Vagina (tissue), 2 donors: ENCODE measurements at regions not wholly inside any gene's neighbourhood (a gene's known extent, or its start where the extent isn't known, plus 50 kb on each side); places are given as distances from the start of the nearest gene placed in this dataset.

Experiments used
- DNase-seq, 2 donors: peaks; one replicate each; pipeline ENCODE4 v3.0.0-alpha.2; 2017; ENCODE audit errors: extremely low spot score in 2 of 2
- H3K27ac ChIP-seq: fragments of 200-600 bp; sonication (generic); one replicate; pipeline ENCODE4 v1.5.1; 2019
- H3K27me3 ChIP-seq: fragments of 200-600 bp; sonication (generic); one replicate; pipeline ENCODE4 v1.5.1; 2019
- H3K36me3 ChIP-seq, 2 donors: fragments of 200-600 bp; sonication (generic); one replicate each; pipeline ENCODE4 v1.5.1; 2017 to 2019
- H3K4me1 ChIP-seq: fragments of 200-600 bp; sonication (generic); one replicate; pipeline ENCODE4 v1.5.1; 2019
- H3K4me3 ChIP-seq, 2 donors: fragments of 200-600 bp; sonication (generic); 1 replicate in 1 of 2; 2 replicates in 1 of 2; pipeline ENCODE4 v1.5.1; 2016 to 2019
- H3K9me3 ChIP-seq: fragments of 200-600 bp; sonication (generic); one replicate; pipeline ENCODE4 v1.5.1; 2019
- POLR2A ChIP-seq, 2 donors: fragments of 450-650 bp; IDR thresholded peaks; one replicate each; pipeline ENCODE4 v1.6.1; 2017; ENCODE audit warnings: antibody characterized with exemption in 2 of 2, mild to moderate bottlenecking in 2 of 2, moderate library complexity in 2 of 2
- POLR2AphosphoS5 ChIP-seq, 2 donors: sonication (generic); formaldehyde crosslinking; IDR thresholded peaks; one replicate each; pipeline ENCODE4 v1.9.0; 2017; ENCODE audit warnings: antibody characterized with exemption in 2 of 2, mild to moderate bottlenecking in 2 of 2, low read depth in 1 of 2; ENCODE audit not compliant: insufficient read depth in 1 of 2
- intact Hi-C: fragments of 100-400 bp; cut with DNase I; formaldehyde crosslinking; loops from one replicate; pipeline ENCODE4 v1.15.1; 2023
- TF ChIP-seq, protein P1 (sequence below), 3 experiments: fragments of 450-650 bp in 2 of 3; fragments of 200-600 bp in 1 of 3; sonication (generic) in 1 of 3; IDR thresholded peaks; one replicate each; pipeline ENCODE4 v1.5.1; 2017 to 2019; ENCODE audit warnings: antibody characterized with exemption in 3 of 3, mild to moderate bottlenecking in 2 of 3, moderate library complexity in 2 of 3

- Histone ChIP-seq H3K4me1 (no peaks in the 10 kb centered on the region), H3K36me3 (no peaks in the 10 kb centered on the region), H3K27me3 (no peaks in the 10 kb centered on the region), H3K4me3 (no peak overlapping the region), H3K9me3 (no peaks in the 10 kb centered on the region), H3K27ac (no peak overlapping the region)
- DNase-seq, result no peak
- TF ChIP-seq POLR2AphosphoS5 (IDR thresholded peaks at IDR 0.05; ENCODE audit: insufficient read depth in 1 of 2, low read depth in 1 of 2) (no peak), POLR2A (IDR thresholded peaks at IDR 0.05) (no peak)
- TF ChIP-seq, protein P1, sequence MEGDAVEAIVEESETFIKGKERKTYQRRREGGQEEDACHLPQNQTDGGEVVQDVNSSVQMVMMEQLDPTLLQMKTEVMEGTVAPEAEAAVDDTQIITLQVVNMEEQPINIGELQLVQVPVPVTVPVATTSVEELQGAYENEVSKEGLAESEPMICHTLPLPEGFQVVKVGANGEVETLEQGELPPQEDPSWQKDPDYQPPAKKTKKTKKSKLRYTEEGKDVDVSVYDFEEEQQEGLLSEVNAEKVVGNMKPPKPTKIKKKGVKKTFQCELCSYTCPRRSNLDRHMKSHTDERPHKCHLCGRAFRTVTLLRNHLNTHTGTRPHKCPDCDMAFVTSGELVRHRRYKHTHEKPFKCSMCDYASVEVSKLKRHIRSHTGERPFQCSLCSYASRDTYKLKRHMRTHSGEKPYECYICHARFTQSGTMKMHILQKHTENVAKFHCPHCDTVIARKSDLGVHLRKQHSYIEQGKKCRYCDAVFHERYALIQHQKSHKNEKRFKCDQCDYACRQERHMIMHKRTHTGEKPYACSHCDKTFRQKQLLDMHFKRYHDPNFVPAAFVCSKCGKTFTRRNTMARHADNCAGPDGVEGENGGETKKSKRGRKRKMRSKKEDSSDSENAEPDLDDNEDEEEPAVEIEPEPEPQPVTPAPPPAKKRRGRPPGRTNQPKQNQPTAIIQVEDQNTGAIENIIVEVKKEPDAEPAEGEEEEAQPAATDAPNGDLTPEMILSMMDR (IDR thresholded peaks at IDR 0.05), result no peak
- intact Hi-C loops, result no loop called here
Observed at GRCh38 chr14:104486222-104486923, 93.2 kb upstream of the C14orf180 start.

DNA sequence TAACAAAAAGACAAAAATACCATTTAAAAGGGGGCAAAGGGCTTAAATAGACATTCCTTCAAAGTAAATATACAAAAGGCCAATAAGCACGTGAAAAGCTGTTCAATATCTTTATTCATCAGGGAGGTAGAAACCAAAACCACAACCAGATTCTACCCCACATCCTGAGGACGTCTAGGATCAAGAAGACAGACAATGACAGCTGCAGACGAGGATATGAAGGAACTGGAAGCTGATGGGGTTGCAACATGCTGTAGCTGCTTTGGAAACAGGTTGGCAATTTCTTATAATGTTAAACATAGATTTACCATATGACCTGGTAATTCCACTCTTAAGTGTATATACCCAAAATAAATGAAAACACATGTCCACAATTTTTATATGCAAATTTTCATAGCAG lies 85.1 kb upstream of the C14orf180 start:
- no peak overlapping the region for H3K4me3 ChIP-seq
- H3K27me3 ChIP-seq, result no peaks in the 10 kb centered on the region
- no peak for DNase-seq

GRCh38 chr14:104496095-104496494 lies 83.5 kb upstream of the C14orf180 start:
- intact Hi-C loops, result no loop called here
- no peaks in the 10 kb centered on the region for H3K36me3 ChIP-seq
- DNase-seq, result no peak
- H3K27me3 ChIP-seq, result no peaks in the 10 kb centered on the region
- no peak overlapping the region for H3K27ac ChIP-seq
- TF ChIP-seq, protein P1 (IDR thresholded peaks at IDR 0.05), result no peak
- TF ChIP-seq POLR2A (IDR thresholded peaks at IDR 0.05), result no peak
- no peak for TF ChIP-seq POLR2AphosphoS5 (IDR thresholded peaks at IDR 0.05; ENCODE audit: insufficient read depth in 1 of 2, low read depth in 1 of 2)
- H3K4me1 ChIP-seq, result no peaks in the 10 kb centered on the region
- H3K4me3 ChIP-seq, result no peak overlapping the region
- peaks cover 4% of the 10 kb centered on the region for H3K9me3 ChIP-seq

More for the DNA sequence above, 85.1 kb upstream of the C14orf180 start:
- TF ChIP-seq POLR2AphosphoS5 (IDR thresholded peaks at IDR 0.05; ENCODE audit: insufficient read depth in 1 of 2, low read depth in 1 of 2), result no peak
- TF ChIP-seq POLR2A (IDR thresholded peaks at IDR 0.05), result no peak
- TF ChIP-seq, protein P1 (IDR thresholded peaks at IDR 0.05), result no peak
- intact Hi-C loops, result no loop called here
- Histone ChIP-seq H3K4me1 (no peaks in the 10 kb centered on the region), H3K36me3 (no peaks in the 10 kb centered on the region), H3K9me3 (peaks cover 4% of the 10 kb centered on the region), H3K27ac (no peak overlapping the region)

- H3K27ac ChIP-seq, result no peak overlapping the region
- no peak overlapping the region for H3K4me3 ChIP-seq
- no peaks in the 10 kb centered on the region for H3K4me1 ChIP-seq
- H3K27me3 ChIP-seq, result no peaks in the 10 kb centered on the region
- no peaks in the 10 kb centered on the region for H3K36me3 ChIP-seq
- peak in 1 of 2 donors; percentile 79 for DNase-seq
- TF ChIP-seq, protein P1 (IDR thresholded peaks at IDR 0.05), result no peak
- TF ChIP-seq POLR2A (IDR thresholded peaks at IDR 0.05) (no peak), POLR2AphosphoS5 (IDR thresholded peaks at IDR 0.05; ENCODE audit: insufficient read depth in 1 of 2, low read depth in 1 of 2) (no peak)
- intact Hi-C loops, result no loop called here
- peaks cover 15% of the 10 kb centered on the region for H3K9me3 ChIP-seq
Observed at GRCh38 chr14:104499784-104500760, 79.5 kb upstream of the C14orf180 start.
